H1 (cell line): ENCODE measurements at regions not wholly inside any gene's neighbourhood (a gene's known extent, or its start where the extent isn't known, plus 50 kb on each side); places are given as distances from the start of the nearest gene placed in this dataset.

Experiments used
- CTCF ChIA-PET: fragments of 300-600 bp; sonication (Branson Sonifier 250); formaldehyde crosslinking; loops from one replicate; lab custom pipeline; 2021; ENCODE audit not compliant: partially characterized antibody; lab: Charles Lee
- POLR2A ChIA-PET: fragments of 300-600 bp; sonication (Branson Sonifier 250); formaldehyde crosslinking; loops from one replicate; lab custom pipeline; 2021; ENCODE audit warnings: inconsistent platforms; ENCODE audit not compliant: partially characterized antibody; lab: Charles Lee
- DNase-seq, 2 experiments: peaks; one replicate each; pipeline versions ENCODE4 v3.0.0 to v3.0.0-alpha.2; 2010 to 2022; ENCODE audit warnings: low spot score in 2 of 2, low read depth in 1 of 2, mixed read lengths in 1 of 2
- FAIRE-seq: peaks from 2 replicates; lab custom pipeline; 2011; peaks lifted over from hg19 to GRCh38; lab: Jason Lieb, UNC
- H2AFZ ChIP-seq: 2 replicates; pipeline ENCODE4 v1.8.1; 2012; ENCODE audit warnings: low read length, inconsistent platforms
- H2AK5ac ChIP-seq: 2 replicates; pipeline ENCODE4 v1.6.1; 2013; ENCODE audit warnings: low read depth, low read length
- H2BK120ac ChIP-seq: replicated peaks from 2 replicates; pipeline ENCODE3; 2013; ENCODE audit warnings: low read depth, low read length, inconsistent platforms
- H2BK12ac ChIP-seq: 2 replicates; pipeline ENCODE4 v1.6.1; 2013; ENCODE audit warnings: low read depth, low read length
- H2BK15ac ChIP-seq: 2 replicates; pipeline ENCODE4 v1.6.1; 2013; ENCODE audit warnings: low read length
- H2BK20ac ChIP-seq: 2 replicates; pipeline ENCODE4 v1.6.1; 2013; ENCODE audit warnings: low read length
- H2BK5ac ChIP-seq: 2 replicates; pipeline ENCODE4 v1.6.1; 2013; ENCODE audit warnings: low read depth, low read length
- H3K14ac ChIP-seq: 2 replicates; pipeline ENCODE4 v1.6.1; 2013; ENCODE audit warnings: inconsistent platforms; ENCODE audit not compliant: insufficient read length
- H3K18ac ChIP-seq: 2 replicates; pipeline ENCODE4 v1.6.1; 2013; ENCODE audit warnings: low read length; ENCODE audit errors: extremely low read depth
- H3K23ac ChIP-seq: 2 replicates; pipeline ENCODE4 v1.6.1; 2013; ENCODE audit warnings: inconsistent platforms; ENCODE audit not compliant: insufficient read length
- H3K23me2 ChIP-seq: 2 replicates; pipeline ENCODE4 v1.6.1; 2013; ENCODE audit warnings: low read depth, low read length
- H3K27ac ChIP-seq: 2 replicates; pipeline ENCODE4 v1.6.1; 2011; ENCODE audit warnings: low read depth, low read length, inconsistent platforms
- H3K27me3 ChIP-seq, 4 experiments: replicated peaks in 1 of 4; 1 replicate in 1 of 4; 2 replicates in 3 of 4; pipeline versions ENCODE4 v1.6.1 to v1.8.1; 2011 to 2013; ENCODE audit warnings: low read length in 3 of 4, mild to moderate bottlenecking in 3 of 4, inconsistent platforms in 2 of 4, mixed read lengths in 2 of 4, moderate library complexity in 1 of 4; ENCODE audit not compliant: control insufficient read depth in 3 of 4, insufficient read depth in 3 of 4; ENCODE audit errors: extremely low read depth in 1 of 4
- H3K36me3 ChIP-seq, 4 experiments: 2 replicates each; pipeline versions ENCODE4 v1.6.1 to v1.8.1; 2011 to 2013; ENCODE audit warnings: mild to moderate bottlenecking in 4 of 4, low read length in 3 of 4, moderate library complexity in 2 of 4, control low read depth in 1 of 4, inconsistent platforms in 1 of 4; ENCODE audit not compliant: insufficient read depth in 4 of 4, control insufficient read depth in 2 of 4
- H3K4ac ChIP-seq: replicated peaks from 2 replicates; pipeline ENCODE3; 2013; ENCODE audit warnings: low read length, low read depth, mixed read lengths, inconsistent platforms; ENCODE audit not compliant: insufficient read length
- H3K4me1 ChIP-seq, 4 experiments: replicated peaks in 1 of 4; 1 replicate in 1 of 4; 2 replicates in 3 of 4; pipeline versions ENCODE4 v1.6.1 to v1.8.1; 2011 to 2013; ENCODE audit warnings: low read length in 3 of 4, inconsistent platforms in 2 of 4, mixed read lengths in 1 of 4; ENCODE audit not compliant: insufficient read depth in 4 of 4, control insufficient read depth in 3 of 4
- H3K4me2 ChIP-seq, 2 experiments: 2 replicates each; pipeline versions ENCODE4 v1.6.1 to v1.8.1; 2011 to 2013; ENCODE audit warnings: low read depth in 2 of 2, low read length in 2 of 2, control low read depth in 1 of 2, inconsistent platforms in 1 of 2, mild to moderate bottlenecking in 1 of 2; ENCODE audit not compliant: insufficient read depth in 1 of 2
- H3K4me3 ChIP-seq, 4 experiments: fragments of 200-600, 300-600 bp in 1 of 4; sonication (generic), shearing (Covaris generic), sonication (Bioruptor Twin) in 1 of 4; 2 replicates each; pipeline versions ENCODE4 v1.5.1 to v1.8.1; 2011 to 2016; ENCODE audit warnings: low read length in 4 of 4, low read depth in 3 of 4, control low read depth in 2 of 4, inconsistent platforms in 2 of 4, mild to moderate bottlenecking in 2 of 4, mixed read lengths in 1 of 4, moderate library complexity in 1 of 4; ENCODE audit not compliant: insufficient read depth in 2 of 4; ENCODE audit errors: extremely low read depth in 1 of 4
- H3K56ac ChIP-seq: replicated peaks from 2 replicates; pipeline ENCODE3; 2013; ENCODE audit warnings: low read depth, mild to moderate bottlenecking, mixed read lengths, low read length, inconsistent platforms; ENCODE audit not compliant: insufficient read length
- H3K79me1 ChIP-seq: 2 replicates; pipeline ENCODE4 v1.6.1; 2013; ENCODE audit warnings: low read depth, low read length, control low read depth
- H3K79me2 ChIP-seq, 2 experiments: 2 replicates each; pipeline versions ENCODE4 v1.6.1 to v1.8.1; 2012 to 2013; ENCODE audit warnings: low read length in 2 of 2, mild to moderate bottlenecking in 2 of 2, inconsistent platforms in 1 of 2; ENCODE audit not compliant: insufficient read depth in 2 of 2, control insufficient read depth in 1 of 2
- H3K9ac ChIP-seq, 4 experiments: replicated peaks in 1 of 4; 1 replicate in 1 of 4; 2 replicates in 3 of 4; pipeline versions ENCODE4 v1.6.1 to v1.8.1; 2011 to 2013; ENCODE audit warnings: low read depth in 3 of 4, low read length in 3 of 4, control low read depth in 2 of 4, mild to moderate bottlenecking in 2 of 4, moderate library complexity in 2 of 4, inconsistent platforms in 1 of 4; ENCODE audit errors: extremely low read depth in 1 of 4
- H3K9me3 ChIP-seq, 2 experiments: 2 replicates each; pipeline versions ENCODE4 v1.6.1 to v1.8.1; 2012 to 2013; ENCODE audit warnings: mild to moderate bottlenecking in 2 of 2, moderate library complexity in 2 of 2, control low read depth in 1 of 2, inconsistent platforms in 1 of 2, low read depth in 1 of 2, low read length in 1 of 2, mixed read lengths in 1 of 2; ENCODE audit not compliant: insufficient read depth in 2 of 2
- H4K20me1 ChIP-seq, 2 experiments: replicated peaks in 1 of 2; 2 replicates each; pipeline versions ENCODE3 to v1.8.1; 2011 to 2013; ENCODE audit warnings: inconsistent platforms in 2 of 2, low read length in 2 of 2, mild to moderate bottlenecking in 1 of 2; ENCODE audit not compliant: insufficient read depth in 2 of 2, control insufficient read depth in 1 of 2
- H4K5ac ChIP-seq: 2 replicates; pipeline ENCODE4 v1.6.1; 2013; ENCODE audit warnings: low read length, low read depth, mixed read lengths, inconsistent platforms; ENCODE audit not compliant: insufficient read length
- H4K8ac ChIP-seq: 2 replicates; pipeline ENCODE4 v1.8.0; 2013; ENCODE audit warnings: mild to moderate bottlenecking, moderate library complexity, low read length, inconsistent platforms; ENCODE audit not compliant: insufficient read depth; ENCODE audit errors: extremely low read depth
- H4K91ac ChIP-seq: replicated peaks from 2 replicates; pipeline ENCODE3; 2013; ENCODE audit warnings: low read length, mixed read lengths, inconsistent platforms; ENCODE audit not compliant: insufficient read length
- BRCA1 ChIP-seq: IDR thresholded peaks from 2 replicates; pipeline ENCODE4 v1.6.1; 2012; ENCODE audit warnings: low read depth, low read length, improper control_type of control experiment
- EGR1 ChIP-seq: IDR thresholded peaks from 2 replicates; pipeline ENCODE4 v1.6.1; 2011; ENCODE audit warnings: low read depth, low read length, borderline replicate concordance
- MAFK ChIP-seq: IDR thresholded peaks from 2 replicates; pipeline ENCODE4 v1.6.1; 2012; ENCODE audit warnings: low read depth, mild to moderate bottlenecking, improper control_type of control experiment, low read length
- RFX5 ChIP-seq: IDR thresholded peaks from 2 replicates; pipeline ENCODE4 v1.6.1; 2011; ENCODE audit warnings: low read depth, low read length, improper control_type of control experiment, borderline replicate concordance
- WGBS, 2 experiments: shearing (Covaris generic) in 1 of 2; methylation state at CpG; one replicate each; pipeline versions ENCODE4 v1.1.6 to v1.1.7; 2013 to 2015; ENCODE audit warnings: low lambda C conversion rate in 2 of 2, mixed read lengths in 2 of 2, inconsistent platforms in 1 of 2, low coverage in 1 of 2, missing lambda C conversion rate in 1 of 2; ENCODE audit not compliant: insufficient replicate concordance in 2 of 2, insufficient coverage in 1 of 2, insufficient read length in 1 of 2; ENCODE audit errors: extremely low coverage in 1 of 2, missing lambda C conversion rate in 1 of 2; 5-methylcytosine and 5-hydroxymethylcytosine counted together

DNA sequence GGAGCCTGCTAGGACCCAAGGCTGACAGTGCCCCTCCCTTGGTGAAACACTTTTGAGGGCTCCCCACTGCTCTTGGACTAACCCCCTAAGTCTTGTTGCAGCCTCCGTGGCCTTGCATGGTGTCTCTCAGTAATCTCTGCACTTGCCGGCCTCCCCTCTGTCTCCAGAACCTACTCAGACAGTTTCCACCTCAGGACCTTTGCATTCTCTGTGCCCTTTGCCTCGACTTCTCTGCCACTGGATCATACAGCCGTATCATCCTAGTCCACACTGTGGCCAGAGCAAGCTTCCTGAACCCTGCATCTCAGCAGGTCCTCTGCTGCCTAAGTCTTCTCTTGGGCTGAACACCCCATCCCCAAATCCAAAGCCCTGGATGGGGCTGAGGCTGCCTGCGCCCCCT is 152.0 kb upstream of the PTPN1 start:
- 91% methylated on average over 5 of the region's 5 CpGs; no CpG with 5 or more reads in 1 of the 2 experiments for WGBS, 2 experiments
- H3K9ac ChIP-seq, result no peak overlapping the region

More for the DNA sequence above, 152.0 kb upstream of the PTPN1 start:
- Histone ChIP-seq H3K18ac (no peak overlapping the region), H3K14ac (no peak overlapping the region), H3K4me2 (no peak overlapping the region), H3K27ac (no peak overlapping the region), H3K27me3 (no peaks in the 10 kb centered on the region), H3K79me2 (no peaks in the 10 kb centered on the region), H3K4ac (no peak overlapping the region), H3K56ac (no peak overlapping the region), H4K5ac (no peak overlapping the region), H3K4me1 (no peaks in the 10 kb centered on the region; a peak in 2 of 7 replicates), H4K91ac (no peak overlapping the region), H4K8ac (no peak overlapping the region), H3K4me3 (no peak overlapping the region), H2BK5ac (no peak overlapping the region), H3K9me3 (no peaks in the 10 kb centered on the region), H3K23me2 (no peaks in the 10 kb centered on the region), H2BK120ac (no peak overlapping the region), H4K20me1 (no peaks in the 10 kb centered on the region), H3K79me1 (no peaks in the 10 kb centered on the region), H2AFZ (no peak overlapping the region), H2BK20ac (no peak overlapping the region), H3K36me3 (no peaks in the 10 kb centered on the region), H2BK15ac (no peak overlapping the region), H2BK12ac (no peak overlapping the region), H3K23ac (no peak overlapping the region), H2AK5ac (no peak overlapping the region)
- TF ChIP-seq BRCA1 (no peak), EGR1 (no peak), MAFK (no peak), RFX5 (no peak)
- POLR2A ChIA-PET, result interaction anchor here (1.4 kb wide), 1 partner anchor 167 kb away, joined by 4 read pairs; no protein-coding TSS in a partner anchor
- no peak for FAIRE-seq
- DNase-seq, result no peak
- CTCF ChIA-PET, result interaction anchor here (1.4 to 2.3 kb wide), 3 partner anchors 12 to 106 kb away, joined by 5 to 12 read pairs (median 6); no protein-coding TSS in a partner anchor
